ENCODE measurements at regions not wholly inside any gene's neighbourhood (a gene's known extent, or its start where the extent isn't known, plus 50 kb on each side); places are given as distances from the start of the nearest gene placed in this dataset.
"Not testable (repeated sequence)": the region's sequence is repeated elsewhere in the genome, so short reads cannot be mapped to it uniquely, and the experiment has no call there.

DNA sequence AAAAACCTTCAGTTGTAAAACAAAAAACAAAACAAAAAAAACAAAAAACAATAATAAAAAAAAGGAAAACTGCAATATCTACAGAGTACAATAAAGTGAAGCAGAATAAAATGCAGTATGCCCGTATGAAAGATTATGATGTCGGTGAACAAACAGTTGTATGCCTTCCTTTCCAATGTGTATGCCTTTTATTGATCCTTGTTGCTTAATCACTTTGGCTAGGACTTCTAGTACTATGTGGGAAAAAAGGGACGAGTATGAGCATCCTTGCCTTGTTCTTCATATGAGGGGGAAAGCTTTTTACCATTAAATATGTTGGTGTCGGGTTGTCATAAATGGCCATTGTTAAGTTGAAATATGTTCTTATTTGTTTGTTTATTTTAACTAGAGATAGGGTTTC, 66.7 kb downstream of the GOLGA8T start:
- not testable (repeated sequence) for TF ChIP-seq NR2C2 (CRISPR knock-in tag; IDR thresholded peaks at IDR 0.05); JUN (CRISPR knock-in tag; IDR thresholded peaks at IDR 0.05); IRF2 (CRISPR knock-in tag; IDR thresholded peaks at IDR 0.05; ENCODE audit: borderline replicate concordance, low read depth); RELA (CRISPR knock-in tag; IDR thresholded peaks at IDR 0.05; ENCODE audit: borderline replicate concordance); CREB1 (CRISPR knock-in tag; IDR thresholded peaks at IDR 0.05); CBFB (CRISPR knock-in tag; IDR thresholded peaks at IDR 0.05; ENCODE audit: low read depth); ZNF138 (CRISPR knock-in tag; conservative IDR thresholded peaks at IDR 0.05); SOX15 (CRISPR knock-in tag; IDR thresholded peaks at IDR 0.05)
- TF ChIP-seq, protein P1, sequence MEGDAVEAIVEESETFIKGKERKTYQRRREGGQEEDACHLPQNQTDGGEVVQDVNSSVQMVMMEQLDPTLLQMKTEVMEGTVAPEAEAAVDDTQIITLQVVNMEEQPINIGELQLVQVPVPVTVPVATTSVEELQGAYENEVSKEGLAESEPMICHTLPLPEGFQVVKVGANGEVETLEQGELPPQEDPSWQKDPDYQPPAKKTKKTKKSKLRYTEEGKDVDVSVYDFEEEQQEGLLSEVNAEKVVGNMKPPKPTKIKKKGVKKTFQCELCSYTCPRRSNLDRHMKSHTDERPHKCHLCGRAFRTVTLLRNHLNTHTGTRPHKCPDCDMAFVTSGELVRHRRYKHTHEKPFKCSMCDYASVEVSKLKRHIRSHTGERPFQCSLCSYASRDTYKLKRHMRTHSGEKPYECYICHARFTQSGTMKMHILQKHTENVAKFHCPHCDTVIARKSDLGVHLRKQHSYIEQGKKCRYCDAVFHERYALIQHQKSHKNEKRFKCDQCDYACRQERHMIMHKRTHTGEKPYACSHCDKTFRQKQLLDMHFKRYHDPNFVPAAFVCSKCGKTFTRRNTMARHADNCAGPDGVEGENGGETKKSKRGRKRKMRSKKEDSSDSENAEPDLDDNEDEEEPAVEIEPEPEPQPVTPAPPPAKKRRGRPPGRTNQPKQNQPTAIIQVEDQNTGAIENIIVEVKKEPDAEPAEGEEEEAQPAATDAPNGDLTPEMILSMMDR (IDR thresholded peaks at IDR 0.05): not testable (repeated sequence)
- TF ChIP-seq, protein P2, sequence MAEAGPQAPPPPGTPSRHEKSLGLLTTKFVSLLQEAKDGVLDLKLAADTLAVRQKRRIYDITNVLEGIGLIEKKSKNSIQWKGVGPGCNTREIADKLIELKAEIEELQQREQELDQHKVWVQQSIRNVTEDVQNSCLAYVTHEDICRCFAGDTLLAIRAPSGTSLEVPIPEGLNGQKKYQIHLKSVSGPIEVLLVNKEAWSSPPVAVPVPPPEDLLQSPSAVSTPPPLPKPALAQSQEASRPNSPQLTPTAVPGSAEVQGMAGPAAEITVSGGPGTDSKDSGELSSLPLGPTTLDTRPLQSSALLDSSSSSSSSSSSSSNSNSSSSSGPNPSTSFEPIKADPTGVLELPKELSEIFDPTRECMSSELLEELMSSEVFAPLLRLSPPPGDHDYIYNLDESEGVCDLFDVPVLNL (CRISPR knock-in tag; IDR thresholded peaks at IDR 0.05; ENCODE audit: borderline replicate concordance, low read depth): not testable (repeated sequence)
- TF ChIP-seq, protein P3, sequence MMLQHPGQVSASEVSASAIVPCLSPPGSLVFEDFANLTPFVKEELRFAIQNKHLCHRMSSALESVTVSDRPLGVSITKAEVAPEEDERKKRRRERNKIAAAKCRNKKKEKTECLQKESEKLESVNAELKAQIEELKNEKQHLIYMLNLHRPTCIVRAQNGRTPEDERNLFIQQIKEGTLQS (CRISPR knock-in tag; conservative IDR thresholded peaks at IDR 0.05): not testable (repeated sequence)
- TF ChIP-seq, protein P4, sequence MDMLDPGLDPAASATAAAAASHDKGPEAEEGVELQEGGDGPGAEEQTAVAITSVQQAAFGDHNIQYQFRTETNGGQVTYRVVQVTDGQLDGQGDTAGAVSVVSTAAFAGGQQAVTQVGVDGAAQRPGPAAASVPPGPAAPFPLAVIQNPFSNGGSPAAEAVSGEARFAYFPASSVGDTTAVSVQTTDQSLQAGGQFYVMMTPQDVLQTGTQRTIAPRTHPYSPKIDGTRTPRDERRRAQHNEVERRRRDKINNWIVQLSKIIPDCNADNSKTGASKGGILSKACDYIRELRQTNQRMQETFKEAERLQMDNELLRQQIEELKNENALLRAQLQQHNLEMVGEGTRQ (CRISPR knock-in tag; IDR thresholded peaks at IDR 0.05): not testable (repeated sequence)
- TF ChIP-seq, protein P5, sequence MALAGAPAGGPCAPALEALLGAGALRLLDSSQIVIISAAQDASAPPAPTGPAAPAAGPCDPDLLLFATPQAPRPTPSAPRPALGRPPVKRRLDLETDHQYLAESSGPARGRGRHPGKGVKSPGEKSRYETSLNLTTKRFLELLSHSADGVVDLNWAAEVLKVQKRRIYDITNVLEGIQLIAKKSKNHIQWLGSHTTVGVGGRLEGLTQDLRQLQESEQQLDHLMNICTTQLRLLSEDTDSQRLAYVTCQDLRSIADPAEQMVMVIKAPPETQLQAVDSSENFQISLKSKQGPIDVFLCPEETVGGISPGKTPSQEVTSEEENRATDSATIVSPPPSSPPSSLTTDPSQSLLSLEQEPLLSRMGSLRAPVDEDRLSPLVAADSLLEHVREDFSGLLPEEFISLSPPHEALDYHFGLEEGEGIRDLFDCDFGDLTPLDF (CRISPR knock-in tag; IDR thresholded peaks at IDR 0.05): not testable (repeated sequence)
- TF ChIP-seq, protein P6, sequence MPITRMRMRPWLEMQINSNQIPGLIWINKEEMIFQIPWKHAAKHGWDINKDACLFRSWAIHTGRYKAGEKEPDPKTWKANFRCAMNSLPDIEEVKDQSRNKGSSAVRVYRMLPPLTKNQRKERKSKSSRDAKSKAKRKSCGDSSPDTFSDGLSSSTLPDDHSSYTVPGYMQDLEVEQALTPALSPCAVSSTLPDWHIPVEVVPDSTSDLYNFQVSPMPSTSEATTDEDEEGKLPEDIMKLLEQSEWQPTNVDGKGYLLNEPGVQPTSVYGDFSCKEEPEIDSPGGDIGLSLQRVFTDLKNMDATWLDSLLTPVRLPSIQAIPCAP (CRISPR knock-in tag; IDR thresholded peaks at IDR 0.05): not testable (repeated sequence)

Measured in WTC11 (cell line).